T-helper 1 cell treated with Interleukin-12 subunit alpha and Interleukin-12 subunit beta and Interleukin-4 antibody, amounts not matched to agents 30 μg/mL and 1 μg/mL, for 36 hours (primary cell): ENCODE measurements at regions not wholly inside any gene's neighbourhood (a gene's known extent, or its start where the extent isn't known, plus 50 kb on each side); places are given as distances from the start of the nearest gene placed in this dataset.
"Not testable (repeated sequence)": the region's sequence is repeated elsewhere in the genome, so short reads cannot be mapped to it uniquely, and the experiment has no call there.

Experiments used
- H3K27ac Mint-ChIP-seq: one replicate; pipeline ENCODE4 v1.8.0; 2021; ENCODE audit warnings: mild to moderate bottlenecking, mixed read lengths
- H3K27me3 Mint-ChIP-seq: one replicate; pipeline ENCODE4 v1.8.0; 2021; ENCODE audit warnings: low read depth, mixed read lengths
- H3K36me3 Mint-ChIP-seq: one replicate; pipeline ENCODE4 v1.8.0; 2021; ENCODE audit warnings: low read depth, mixed read lengths
- H3K4me1 Mint-ChIP-seq: one replicate; pipeline ENCODE4 v1.8.0; 2021; ENCODE audit warnings: low read depth, mixed read lengths
- H3K4me3 Mint-ChIP-seq: one replicate; pipeline ENCODE4 v1.8.0; 2021; ENCODE audit warnings: mild to moderate bottlenecking, moderate library complexity, mixed read lengths
- H3K9me3 Mint-ChIP-seq: one replicate; pipeline ENCODE4 v1.8.0; 2021; ENCODE audit warnings: mixed read lengths

DNA sequence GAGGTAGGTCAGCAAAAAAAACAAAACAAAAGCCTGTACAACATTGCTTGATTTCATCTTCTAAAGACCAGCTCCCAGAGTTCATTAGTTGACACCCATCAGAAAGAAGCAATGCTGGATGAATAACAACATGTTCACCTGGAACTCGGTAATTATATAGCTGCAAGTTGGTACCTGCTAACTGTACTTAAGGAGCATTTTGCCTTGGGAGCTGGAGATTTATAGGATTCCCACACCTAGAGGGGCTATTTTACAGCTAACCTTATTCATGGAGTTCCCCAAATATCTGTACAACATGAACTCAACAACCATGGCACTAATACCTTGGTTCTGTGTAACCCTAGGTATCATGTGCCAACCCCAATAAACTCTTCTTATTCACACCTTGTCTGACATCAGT is 281.1 kb upstream of the NCKAP5 start:
- Mint-ChIP-seq H3K4me3 (no peak overlapping the region), H3K9me3 (no peaks in the 10 kb centered on the region), H3K36me3 (no peaks in the 10 kb centered on the region), H3K27ac (no peak overlapping the region), H3K27me3 (no peaks in the 10 kb centered on the region), H3K4me1 (no peaks in the 10 kb centered on the region)

GRCh38 chr2:133854603-133855200 is 286.4 kb upstream of the NCKAP5 start:
- H3K9me3 Mint-ChIP-seq: no peaks in the 10 kb centered on the region
- H3K36me3 Mint-ChIP-seq: no peaks in the 10 kb centered on the region
- no peak overlapping the region for H3K4me3 Mint-ChIP-seq
- H3K27me3 Mint-ChIP-seq: peaks cover 4% of the 10 kb centered on the region
- no peak overlapping the region for H3K27ac Mint-ChIP-seq
- H3K4me1 Mint-ChIP-seq: no peaks in the 10 kb centered on the region

DNA sequence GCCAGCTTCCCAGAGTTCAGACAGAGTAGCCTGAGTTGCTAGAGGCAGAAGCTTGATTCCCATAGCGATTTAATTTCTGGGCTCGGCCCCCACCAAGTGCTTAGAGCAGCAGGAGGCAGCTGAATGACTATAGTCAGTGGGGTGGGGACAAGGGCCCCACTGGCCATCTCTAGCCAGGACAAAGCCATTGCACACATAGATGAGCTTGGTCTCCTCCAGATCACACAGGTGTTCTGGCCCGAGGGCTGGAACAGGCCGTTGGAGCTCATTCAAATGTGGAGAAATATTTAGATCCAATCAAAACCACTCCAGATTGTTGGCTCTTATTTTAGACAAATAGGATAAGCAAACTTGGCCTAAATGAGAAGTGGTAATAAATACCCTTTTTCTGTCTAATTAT is 287.3 kb upstream of the NCKAP5 start:
- no peaks in the 10 kb centered on the region for H3K4me1 Mint-ChIP-seq
- no peak overlapping the region for H3K4me3 Mint-ChIP-seq
- H3K27ac Mint-ChIP-seq: no peak overlapping the region
- peaks cover 4% of the 10 kb centered on the region for H3K27me3 Mint-ChIP-seq
- H3K9me3 Mint-ChIP-seq: no peaks in the 10 kb centered on the region
- no peaks in the 10 kb centered on the region for H3K36me3 Mint-ChIP-seq

DNA sequence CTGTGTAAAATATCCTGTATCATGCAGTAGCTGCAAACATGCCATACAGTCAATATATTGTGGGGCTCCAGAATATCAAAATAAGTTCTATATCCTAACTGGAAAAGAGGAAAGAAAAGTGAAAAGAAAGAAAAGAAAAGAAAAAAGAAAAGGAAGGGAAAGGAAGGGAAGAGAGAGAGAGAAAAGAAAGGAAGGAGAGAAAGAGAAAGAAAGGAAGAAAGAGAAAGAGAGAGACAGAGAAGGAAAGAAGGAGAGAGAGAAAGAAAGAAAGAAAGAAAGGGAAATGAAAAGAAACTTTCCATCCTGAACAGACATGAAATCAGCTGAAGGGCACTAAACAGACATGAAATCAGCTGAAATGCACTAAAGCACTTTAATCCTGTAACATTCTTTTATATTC is 288.4 kb upstream of the NCKAP5 start:
- no peaks in the 10 kb centered on the region for H3K9me3 Mint-ChIP-seq
- peaks cover 4% of the 10 kb centered on the region for H3K27me3 Mint-ChIP-seq

DNA sequence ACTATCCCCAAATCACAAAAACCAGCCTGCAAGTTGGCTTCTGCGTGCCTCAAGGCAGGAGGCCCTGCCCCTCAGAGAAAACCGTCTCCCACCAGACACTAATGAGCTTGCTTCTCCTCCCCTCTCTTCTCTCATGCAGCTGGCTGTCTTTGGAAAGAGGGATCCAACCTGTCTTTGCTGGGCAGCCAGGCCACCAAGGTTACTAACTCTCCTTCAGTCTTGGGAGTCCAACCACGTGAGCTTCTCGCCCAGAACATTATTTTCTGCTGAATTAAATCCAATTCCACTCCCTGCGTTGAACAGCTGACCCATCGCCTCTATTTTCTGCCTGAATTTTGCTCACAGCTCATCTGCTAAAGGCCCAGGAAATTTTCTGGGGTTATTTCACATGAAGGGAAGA is 291.3 kb upstream of the NCKAP5 start:
- no peak overlapping the region for H3K27ac Mint-ChIP-seq
- H3K36me3 Mint-ChIP-seq: no peaks in the 10 kb centered on the region
- H3K27me3 Mint-ChIP-seq: peaks cover 4% of the 10 kb centered on the region
- no peaks in the 10 kb centered on the region for H3K9me3 Mint-ChIP-seq
- no peaks in the 10 kb centered on the region for H3K4me1 Mint-ChIP-seq
- H3K4me3 Mint-ChIP-seq: no peak overlapping the region

More for the DNA sequence above, 288.4 kb upstream of the NCKAP5 start:
- Mint-ChIP-seq H3K36me3 (no peaks in the 10 kb centered on the region), H3K4me3 (no peak overlapping the region), H3K4me1 (no peaks in the 10 kb centered on the region), H3K27ac (no peak overlapping the region)

- Mint-ChIP-seq H3K36me3 (no peaks in the 10 kb centered on the region), H3K27me3 (peaks cover 4% of the 10 kb centered on the region), H3K9me3 (no peaks in the 10 kb centered on the region), H3K27ac (no peak overlapping the region), H3K4me3 (no peak overlapping the region), H3K4me1 (no peaks in the 10 kb centered on the region)
Observed at GRCh38 chr2:133862400-133862977, 294.2 kb upstream of the NCKAP5 start.

DNA sequence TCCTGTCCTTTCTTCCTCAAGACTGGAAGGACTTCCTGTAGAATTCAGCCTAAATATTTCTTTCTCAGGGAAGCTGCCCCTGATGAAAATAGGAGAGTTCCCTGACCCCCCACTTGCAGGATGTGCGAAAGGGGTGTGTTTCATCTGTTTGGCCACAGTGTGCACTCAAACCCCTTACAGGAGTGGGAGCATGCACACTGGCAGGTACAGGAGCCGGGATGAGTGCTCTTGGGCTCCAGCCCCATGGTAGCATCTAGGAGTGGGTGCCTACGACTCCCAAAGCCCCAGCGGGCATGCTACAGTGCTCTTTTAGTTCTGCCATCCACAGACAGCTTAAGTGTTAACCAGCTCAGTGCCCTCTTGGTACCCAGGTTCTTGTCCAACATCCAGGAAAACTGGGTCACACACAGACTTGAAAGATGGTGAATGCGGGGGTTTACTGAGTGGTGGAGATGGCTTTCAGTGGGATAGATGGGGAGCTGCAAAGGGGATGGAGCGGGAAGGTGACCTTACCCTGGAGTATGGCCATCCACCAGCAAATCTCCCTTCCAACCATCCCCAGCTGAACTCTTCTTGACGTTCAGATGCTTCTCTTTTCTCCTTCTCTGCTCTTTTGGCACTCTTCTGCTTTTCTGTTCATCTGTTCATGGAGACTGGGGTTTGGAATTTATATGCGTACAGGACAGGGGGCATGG is 295.0 kb upstream of the NCKAP5 start:
- no peak overlapping the region for H3K27ac Mint-ChIP-seq
- no peaks in the 10 kb centered on the region for H3K27me3 Mint-ChIP-seq
- H3K4me3 Mint-ChIP-seq: no peak overlapping the region
- no peaks in the 10 kb centered on the region for H3K9me3 Mint-ChIP-seq
- no peaks in the 10 kb centered on the region for H3K4me1 Mint-ChIP-seq
- H3K36me3 Mint-ChIP-seq: no peaks in the 10 kb centered on the region

DNA sequence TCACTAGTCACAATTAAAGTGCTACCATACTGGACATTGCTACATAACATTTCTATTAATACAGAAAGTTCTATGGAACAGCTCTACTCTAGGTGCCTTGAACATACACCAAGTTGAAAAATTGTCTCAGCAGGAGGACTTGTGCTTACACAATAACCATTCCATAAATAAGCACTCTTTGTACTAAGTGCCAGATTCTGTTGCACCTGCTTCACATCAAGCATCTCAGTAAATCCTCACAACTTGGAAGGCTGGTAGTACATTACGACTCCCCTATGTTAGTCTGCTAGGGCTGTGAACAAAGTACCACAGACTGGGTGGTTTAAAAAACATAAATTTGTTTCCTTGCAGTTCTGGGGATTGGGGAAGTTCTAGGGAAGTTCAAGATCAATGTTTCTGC is 296.9 kb upstream of the NCKAP5 start:
- peaks cover 3% of the 10 kb centered on the region for H3K27me3 Mint-ChIP-seq
- H3K4me3 Mint-ChIP-seq: no peak overlapping the region
- H3K4me1 Mint-ChIP-seq: no peaks in the 10 kb centered on the region
- H3K9me3 Mint-ChIP-seq: no peaks in the 10 kb centered on the region
- no peaks in the 10 kb centered on the region for H3K36me3 Mint-ChIP-seq
- no peak overlapping the region for H3K27ac Mint-ChIP-seq

DNA sequence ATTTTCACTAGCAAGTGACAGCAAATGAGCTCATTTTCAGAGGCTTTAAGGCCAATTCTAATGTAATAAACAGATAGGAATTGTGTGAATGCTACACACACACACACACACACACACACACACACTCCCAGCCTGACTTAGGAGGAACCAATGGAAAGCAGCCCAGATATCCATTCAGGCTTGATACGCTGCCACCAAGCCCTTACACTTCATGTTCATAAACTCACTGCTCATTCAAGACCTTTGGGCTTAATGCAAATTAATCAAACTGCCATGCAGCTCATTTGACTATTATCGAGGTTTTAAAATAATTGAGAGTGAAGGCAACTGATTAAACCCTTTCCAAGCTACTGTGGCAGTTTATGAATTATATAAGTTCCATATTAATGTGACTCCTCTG is 298.9 kb upstream of the NCKAP5 start:
- Mint-ChIP-seq H3K4me1 (no peaks in the 10 kb centered on the region), H3K9me3 (no peaks in the 10 kb centered on the region), H3K27ac (no peak overlapping the region), H3K4me3 (no peak overlapping the region), H3K27me3 (peaks cover 3% of the 10 kb centered on the region), H3K36me3 (no peaks in the 10 kb centered on the region)

DNA sequence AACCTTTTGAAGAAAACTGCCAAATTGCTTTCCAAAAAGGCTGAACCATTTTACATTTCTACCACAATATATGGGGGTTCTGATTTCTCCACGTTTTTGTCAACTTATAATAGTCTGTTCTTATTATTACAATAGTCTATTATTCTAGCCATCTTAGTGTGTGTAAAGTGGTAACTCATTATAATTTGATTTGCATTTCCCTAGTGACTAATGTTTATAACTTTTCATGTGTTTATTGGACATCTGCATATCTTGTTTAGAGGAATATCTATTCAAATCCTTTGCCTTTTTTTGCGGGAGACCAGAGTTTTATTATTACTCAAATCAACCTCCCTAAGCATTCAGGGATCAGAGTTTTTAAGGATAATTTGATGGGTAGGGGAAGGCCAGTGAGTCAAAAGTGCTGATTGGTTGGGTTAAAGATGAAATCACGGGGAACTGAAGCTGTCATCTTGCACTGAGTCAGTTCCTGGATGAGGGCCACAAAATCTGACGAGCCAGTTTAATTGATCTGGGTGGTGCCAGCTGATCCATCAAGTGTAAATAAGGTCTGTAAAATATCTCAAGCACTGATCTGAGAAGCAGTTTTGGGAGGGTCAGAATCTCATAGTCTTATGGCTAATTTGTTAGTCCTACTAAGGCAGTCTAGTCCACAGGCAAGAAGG is 303.4 kb upstream of the NCKAP5 start:
- peaks cover 7% of the 10 kb centered on the region for H3K27me3 Mint-ChIP-seq
- H3K9me3 Mint-ChIP-seq: no peaks in the 10 kb centered on the region
- no peak overlapping the region for H3K4me3 Mint-ChIP-seq
- no peaks in the 10 kb centered on the region for H3K36me3 Mint-ChIP-seq
- no peaks in the 10 kb centered on the region for H3K4me1 Mint-ChIP-seq
- H3K27ac Mint-ChIP-seq: no peak overlapping the region

- Mint-ChIP-seq H3K4me1 (no peaks in the 10 kb centered on the region), H3K36me3 (no peaks in the 10 kb centered on the region), H3K4me3 (no peak overlapping the region), H3K9me3 (no peaks in the 10 kb centered on the region), H3K27ac (no peak overlapping the region), H3K27me3 (peaks cover 12% of the 10 kb centered on the region)
Observed at GRCh38 chr2:133878326-133878725, 310.1 kb upstream of the NCKAP5 start.

GRCh38 chr2:133879703-133880102 is 311.4 kb upstream of the NCKAP5 start:
- peaks cover 12% of the 10 kb centered on the region for H3K27me3 Mint-ChIP-seq
- no peaks in the 10 kb centered on the region for H3K9me3 Mint-ChIP-seq
- H3K36me3 Mint-ChIP-seq: no peaks in the 10 kb centered on the region
- H3K4me3 Mint-ChIP-seq: no peak overlapping the region
- no peaks in the 10 kb centered on the region for H3K4me1 Mint-ChIP-seq
- H3K27ac Mint-ChIP-seq: no peak overlapping the region

DNA sequence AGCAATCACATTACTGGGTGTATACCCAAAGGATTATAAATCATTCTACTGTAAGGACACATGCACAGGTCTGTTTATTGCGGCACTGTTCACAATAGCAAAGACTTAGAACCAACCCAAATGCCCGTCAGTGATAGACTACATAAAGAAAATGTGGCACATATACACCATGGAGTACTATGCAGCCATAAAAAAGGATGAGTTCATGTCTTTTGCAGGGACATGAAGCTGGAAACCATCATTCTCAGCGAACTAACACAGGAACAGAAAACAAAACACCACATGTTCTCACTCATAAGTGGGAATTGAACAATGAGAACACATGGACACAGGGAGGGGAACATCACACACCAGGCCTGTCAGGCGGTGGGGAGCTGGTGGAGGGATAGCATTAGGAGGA is 313.9 kb upstream of the NCKAP5 start:
- not testable (repeated sequence) for H3K4me3 Mint-ChIP-seq, H3K4me1 Mint-ChIP-seq, H3K9me3 Mint-ChIP-seq, H3K27ac Mint-ChIP-seq, H3K36me3 Mint-ChIP-seq
- H3K27me3 Mint-ChIP-seq: peaks cover 18% of the 10 kb centered on the region

DNA sequence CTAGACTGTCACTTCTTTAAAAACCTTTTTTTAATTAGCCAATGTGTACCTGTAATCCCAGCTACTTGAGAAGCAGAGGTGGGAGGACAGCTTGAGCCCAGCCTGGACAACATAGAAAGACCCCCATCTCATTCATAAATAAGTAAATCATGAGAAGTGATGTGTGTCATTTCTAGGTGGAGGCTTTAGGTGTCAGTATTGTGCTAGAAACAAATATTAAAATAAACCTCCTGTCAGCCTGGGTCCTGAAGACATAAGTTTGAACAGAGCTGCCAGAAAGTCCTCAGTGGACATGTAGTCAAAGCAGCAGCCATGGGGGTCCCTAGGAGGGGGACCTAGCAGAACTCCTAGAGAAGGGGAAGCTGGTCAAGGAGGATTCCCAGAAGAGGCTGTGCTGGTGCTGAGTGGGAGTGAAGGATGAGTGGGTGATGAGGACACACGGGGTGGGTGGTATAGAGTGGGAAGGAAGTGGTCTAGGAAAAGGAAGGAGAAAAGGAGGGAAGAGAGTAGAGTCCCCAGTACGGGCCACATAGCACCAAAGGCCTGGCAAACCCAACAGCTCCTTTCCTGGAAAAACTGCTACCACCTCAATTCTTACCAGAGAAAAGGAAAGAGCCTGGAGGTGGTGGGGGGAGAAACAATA is 316.6 kb upstream of the NCKAP5 start:
- Mint-ChIP-seq H3K27me3 (peaks cover 20% of the 10 kb centered on the region), H3K4me1 (no peaks in the 10 kb centered on the region), H3K27ac (no peak overlapping the region), H3K4me3 (no peak overlapping the region), H3K36me3 (no peaks in the 10 kb centered on the region), H3K9me3 (no peaks in the 10 kb centered on the region)

DNA sequence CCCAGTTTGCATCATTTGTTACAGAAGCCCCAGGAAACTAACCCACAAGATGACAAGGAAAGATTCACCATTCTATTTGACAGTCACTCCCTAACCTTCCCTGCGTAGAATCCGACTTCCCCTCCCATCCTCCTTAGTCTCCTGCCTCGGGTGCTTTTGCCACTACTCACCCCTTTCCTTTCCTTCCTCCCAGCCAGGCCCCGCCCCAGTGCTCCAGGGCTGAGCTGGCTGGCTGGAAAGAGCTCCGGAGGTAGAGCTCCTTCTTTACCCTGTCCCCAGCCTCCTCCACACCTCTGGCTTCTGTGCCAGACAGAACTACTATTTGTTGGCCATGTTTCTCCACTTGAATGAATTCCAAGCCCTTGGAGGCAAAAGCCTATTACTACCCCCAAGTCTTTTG is 317.6 kb upstream of the NCKAP5 start:
- Mint-ChIP-seq H3K9me3 (no peaks in the 10 kb centered on the region), H3K27ac (no peak overlapping the region), H3K4me1 (no peaks in the 10 kb centered on the region), H3K27me3 (peaks cover 20% of the 10 kb centered on the region), H3K4me3 (no peak overlapping the region), H3K36me3 (no peaks in the 10 kb centered on the region)
